Activated CD4-positive, alpha-beta T cell treated with anti-CD3 and anti-CD28 coated beads, Interleukin-2, Interleukin-6, amounts not matched to agents 100 ng/mL and 50 ng/mL, durations not matched to agents 16 hours and 8 hours (primary cell): ENCODE measurements at regions not wholly inside any gene's neighbourhood (a gene's known extent, or its start where the extent isn't known, plus 50 kb on each side); places are given as distances from the start of the nearest gene placed in this dataset.

Source experiments
- DNase-seq: peaks from one replicate; pipeline ENCODE4 v3.0.0-alpha.2; 2020

GRCh38 chr10:88138319-88138848 lies 275.0 kb downstream of the PTEN start:
- DNase-seq, result peak; percentile 50

- no peak for DNase-seq
Measured at GRCh38 chr10:88147000-88147798, 283.8 kb downstream of the PTEN start.

DNA sequence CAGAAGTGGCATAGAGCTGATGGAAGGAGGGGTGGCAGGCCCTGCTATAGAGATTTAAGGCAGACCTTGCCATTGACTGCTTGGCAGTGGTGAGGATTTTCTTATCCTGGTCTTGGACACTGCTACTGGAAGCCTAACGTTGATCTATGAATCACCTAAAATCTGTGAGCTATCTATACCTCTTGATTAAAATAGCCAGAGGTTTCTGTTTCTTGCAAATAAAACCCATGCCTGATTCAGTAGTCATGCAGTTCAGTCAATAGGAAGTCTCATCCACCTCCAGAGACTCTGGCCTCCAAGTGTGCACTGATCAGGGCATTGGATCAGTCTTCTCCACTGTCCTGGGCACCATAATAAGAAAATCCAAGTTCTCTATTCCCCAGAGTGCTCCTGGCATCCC lies 286.5 kb downstream of the PTEN start:
- no peak for DNase-seq

- no peak for DNase-seq
Measured at GRCh38 chr10:88150339-88150738, 286.9 kb downstream of the PTEN start.

GRCh38 chr10:88152728-88153133 lies 289.3 kb downstream of the PTEN start:
- peak; percentile 87 for DNase-seq

DNA sequence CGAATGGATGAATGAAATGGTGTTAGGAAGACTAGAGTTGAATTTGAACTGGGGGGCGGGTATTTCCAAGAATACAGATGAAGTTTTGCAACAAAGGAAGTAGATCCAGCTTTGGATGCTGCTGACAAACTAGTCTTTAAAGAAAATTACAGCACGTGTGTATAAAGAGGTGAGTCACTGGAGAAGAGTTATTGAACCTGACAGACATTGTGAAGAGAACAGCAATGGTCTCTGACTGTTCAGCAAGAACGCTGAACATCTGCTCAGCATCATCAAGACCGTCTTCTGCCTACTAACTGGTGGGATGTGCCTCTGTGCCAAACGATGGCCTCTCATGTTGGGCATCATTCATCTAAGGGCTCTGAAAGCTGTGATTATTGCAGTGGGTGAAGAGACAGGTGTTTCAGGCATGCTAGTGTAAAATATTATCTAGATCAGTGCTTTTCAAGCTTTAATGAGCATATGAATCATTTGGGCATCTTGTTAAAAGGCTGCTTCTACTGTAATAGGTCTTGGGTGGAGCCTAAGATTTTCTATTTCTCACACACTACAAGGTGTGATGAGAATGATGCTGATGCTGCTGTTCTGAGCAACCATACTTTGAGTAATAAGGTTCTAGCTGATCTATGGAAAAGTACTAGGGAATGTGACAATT lies 291.3 kb downstream of the PTEN start:
- no peak for DNase-seq

- DNase-seq, result no peak
Measured at GRCh38 chr10:88156341-88156740, 292.9 kb downstream of the PTEN start.

GRCh38 chr10:88157981-88158465 lies 294.6 kb downstream of the PTEN start:
- no peak for DNase-seq

DNA sequence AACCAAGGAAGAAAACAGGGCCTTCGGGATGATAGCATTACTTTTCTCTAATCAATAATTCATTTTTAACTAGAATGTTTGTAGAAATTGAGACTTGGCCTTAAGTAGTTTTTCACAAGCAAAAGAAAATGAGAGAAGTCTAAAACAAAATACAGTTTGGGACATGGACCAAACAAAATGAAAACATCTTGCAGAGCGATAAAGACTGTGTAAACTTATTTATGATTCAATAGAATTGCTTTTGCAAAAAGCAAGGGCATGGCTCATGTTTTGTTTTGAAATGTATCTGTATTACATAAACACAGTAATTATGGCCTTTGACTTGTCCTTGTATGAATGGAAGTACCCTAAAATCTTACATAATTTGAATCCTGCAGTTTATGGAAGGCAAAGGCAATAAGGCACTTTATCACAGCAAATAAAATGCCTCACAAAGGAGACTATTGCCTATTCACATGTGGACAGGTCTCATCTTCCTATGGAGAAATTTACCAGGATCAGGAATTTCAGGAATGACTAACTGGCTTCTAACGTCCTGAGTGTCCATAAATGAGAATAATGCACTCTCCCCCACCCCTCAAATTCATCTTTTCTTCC lies 295.2 kb downstream of the PTEN start:
- no peak for DNase-seq

DNA sequence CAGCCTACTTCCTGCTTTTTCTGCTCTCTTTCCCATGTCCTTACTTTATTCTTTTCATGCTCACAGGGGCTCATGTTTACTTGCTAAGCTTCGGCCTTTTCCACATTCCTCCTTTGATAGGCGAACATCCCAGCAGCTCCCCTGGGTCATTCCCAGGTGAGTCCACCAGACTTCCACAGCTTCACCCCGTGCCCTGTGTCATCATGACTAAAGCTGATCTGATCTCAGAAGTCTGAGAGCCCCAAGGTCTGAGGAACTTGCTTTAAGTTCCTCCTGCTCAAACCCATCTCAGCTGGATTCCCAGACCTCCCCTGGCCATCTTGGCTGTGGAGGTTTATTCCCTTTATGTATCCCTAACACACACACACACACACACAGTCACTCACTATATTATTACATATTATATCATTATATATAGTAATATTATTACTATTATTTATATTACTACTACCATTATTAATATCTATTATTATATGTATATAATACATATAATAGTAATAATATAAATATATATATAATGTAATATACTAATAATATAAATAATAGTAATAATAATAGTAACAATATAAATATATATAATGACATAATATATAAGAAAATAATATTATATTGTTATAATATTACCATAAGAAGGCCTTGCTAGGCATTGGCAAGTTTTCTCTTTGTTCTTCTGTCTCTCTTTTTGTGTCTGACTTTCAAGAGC lies 295.9 kb downstream of the PTEN start:
- DNase-seq, result no peak

- DNase-seq, result no peak
Measured at GRCh38 chr10:88161070-88161469, 297.6 kb downstream of the PTEN start.

- no peak for DNase-seq
Measured at GRCh38 chr10:88161756-88162155, 298.3 kb downstream of the PTEN start.

GRCh38 chr10:88162852-88163251 lies 299.4 kb downstream of the PTEN start:
- DNase-seq, result no peak

DNA sequence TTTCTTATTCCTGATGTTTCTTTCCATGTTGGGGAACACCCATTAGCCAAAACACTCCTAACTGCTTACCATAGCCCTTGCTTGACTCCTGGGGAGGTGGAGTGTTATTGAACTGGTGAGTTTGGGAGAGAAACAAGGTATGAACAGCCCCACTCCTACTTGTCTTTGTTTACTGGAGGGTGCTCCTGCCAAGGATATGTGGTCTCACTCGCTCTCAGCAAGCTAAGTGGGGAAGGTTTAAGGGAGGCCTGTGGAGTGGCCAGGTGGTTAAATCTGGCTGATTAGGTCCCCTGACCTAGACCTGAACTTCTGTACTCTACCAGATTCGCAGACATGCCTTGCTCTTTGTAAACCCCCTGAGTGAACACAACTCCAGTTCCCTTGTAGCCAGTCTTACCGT lies 300.1 kb downstream of the PTEN start:
- DNase-seq, result no peak

- DNase-seq, result no peak
Measured at GRCh38 chr10:88164471-88164870, 301.0 kb downstream of the PTEN start.

- no peak for DNase-seq
Measured at GRCh38 chr10:88165849-88166271, 302.4 kb downstream of the PTEN start.

- no peak for DNase-seq
Measured at GRCh38 chr10:88168171-88169036, 305.0 kb downstream of the PTEN start.

GRCh38 chr10:88169037-88169319 lies 305.6 kb downstream of the PTEN start:
- no peak for DNase-seq

DNA sequence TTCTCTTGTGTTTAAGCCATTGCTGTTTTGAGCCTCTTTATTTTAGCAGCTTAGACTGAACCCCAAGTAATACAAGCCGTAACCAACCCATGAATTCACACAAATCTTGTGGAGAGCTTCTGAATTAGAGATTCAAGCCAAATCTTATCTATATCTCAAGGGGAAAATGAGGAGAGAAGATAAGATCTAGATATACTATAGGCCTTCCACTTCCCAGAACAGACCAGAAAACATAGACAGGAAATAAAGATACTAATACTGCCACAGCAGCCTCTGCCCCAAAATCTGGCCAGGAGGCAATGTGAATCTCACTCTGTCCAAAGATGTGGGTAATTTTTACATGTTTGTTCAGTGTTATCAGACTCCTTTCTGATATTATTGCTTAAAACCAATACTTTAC lies 307.2 kb downstream of the PTEN start:
- DNase-seq, result no peak

DNA sequence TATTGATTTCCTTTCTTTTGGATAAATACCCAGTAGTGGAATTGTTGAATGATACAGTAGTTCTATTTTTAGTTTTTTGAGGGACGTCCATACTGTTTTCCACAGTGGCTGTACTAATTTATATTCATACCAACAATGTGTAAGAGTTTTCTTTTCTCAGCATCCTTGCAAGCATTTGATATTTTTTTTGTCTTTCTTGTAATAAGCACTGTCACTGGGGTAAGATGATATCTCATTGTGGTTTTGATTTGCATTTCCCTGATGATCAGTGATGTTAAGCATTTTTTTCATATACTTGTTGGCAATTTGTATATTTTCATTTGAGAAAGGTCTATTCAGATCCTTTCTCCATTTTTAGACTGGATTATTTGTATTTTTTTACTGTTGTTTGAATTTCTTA lies 308.7 kb downstream of the PTEN start:
- no peak for DNase-seq

DNA sequence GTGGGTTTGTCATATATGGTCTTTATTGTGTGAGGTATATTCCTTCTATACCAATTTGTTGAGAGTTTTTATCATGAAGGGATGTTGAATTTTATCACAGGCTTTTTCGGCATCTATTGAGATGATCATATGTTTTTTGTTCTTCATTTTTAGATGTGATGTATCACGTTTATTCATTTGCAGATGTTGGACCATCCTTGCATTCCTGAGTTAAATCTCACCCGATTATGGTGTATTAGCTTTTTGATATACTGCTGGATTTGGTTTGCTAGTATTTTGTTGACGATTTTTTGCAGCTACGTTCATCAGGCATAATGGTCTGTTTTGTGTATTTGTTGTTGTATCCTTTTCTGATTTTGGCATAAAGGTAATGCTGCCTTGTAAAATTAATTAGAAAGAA lies 311.0 kb downstream of the PTEN start:
- no peak for DNase-seq

- DNase-seq, result no peak
Measured at GRCh38 chr10:88178758-88179157, 315.3 kb downstream of the PTEN start.
